NCI-H2196 treated with DMSO at 0.1 percent for 48 hours (cell line): ENCODE measurements at regions not wholly inside any gene's neighbourhood (a gene's known extent, or its start where the extent isn't known, plus 50 kb on each side); places are given as distances from the start of the nearest gene placed in this dataset.

Source experiments
- DNase-seq: peaks from one replicate; lab custom pipeline; 2025; ENCODE audit not compliant: unreplicated experiment; lab: John Stamatoyannopoulos, UW

GRCh38 chr15:95712785-95713184, 617.7 kb upstream of the NR2F2 start:
- no peak for DNase-seq

GRCh38 chr15:95713324-95713723, 617.2 kb upstream of the NR2F2 start:
- no peak for DNase-seq

- no peak for DNase-seq
Observed at GRCh38 chr15:95715116-95715903, 615.2 kb upstream of the NR2F2 start.

GRCh38 chr15:95715906-95716656, 614.4 kb upstream of the NR2F2 start:
- no peak for DNase-seq

- no peak for DNase-seq
Observed at GRCh38 chr15:95716708-95717107, 613.8 kb upstream of the NR2F2 start.

- no peak for DNase-seq
Observed at GRCh38 chr15:95718441-95718840, 612.1 kb upstream of the NR2F2 start.

GRCh38 chr15:95724908-95725633, 605.4 kb upstream of the NR2F2 start:
- no peak for DNase-seq

GRCh38 chr15:95726891-95727290, 603.6 kb upstream of the NR2F2 start:
- no peak for DNase-seq

GRCh38 chr15:95733931-95734330, 596.6 kb upstream of the NR2F2 start:
- DNase-seq: no peak

GRCh38 chr15:95734422-95735316, 595.8 kb upstream of the NR2F2 start:
- DNase-seq: no peak

GRCh38 chr15:95737060-95737459, 593.4 kb upstream of the NR2F2 start:
- no peak for DNase-seq

GRCh38 chr15:95739131-95739530, 591.4 kb upstream of the NR2F2 start:
- no peak for DNase-seq

- DNase-seq: no peak
Observed at GRCh38 chr15:95741830-95742229, 588.7 kb upstream of the NR2F2 start.

GRCh38 chr15:95742256-95742655, 588.2 kb upstream of the NR2F2 start:
- DNase-seq: no peak

GRCh38 chr15:95742836-95743235, 587.7 kb upstream of the NR2F2 start:
- DNase-seq: no peak

- DNase-seq: no peak
Observed at GRCh38 chr15:95757171-95757570, 573.3 kb upstream of the NR2F2 start.

GRCh38 chr15:95758451-95758850, 572.0 kb upstream of the NR2F2 start:
- DNase-seq: no peak

GRCh38 chr15:95758851-95759250, 571.6 kb upstream of the NR2F2 start:
- DNase-seq: no peak

GRCh38 chr15:95760508-95760907, 570.0 kb upstream of the NR2F2 start:
- DNase-seq: no peak

- DNase-seq: no peak
Observed at GRCh38 chr15:95761501-95762165, 568.9 kb upstream of the NR2F2 start.
